CD4-positive, alpha-beta T cell treated with Interleukin-6 for 4 hours (primary cell): ENCODE measurements at regions not wholly inside any gene's neighbourhood (a gene's known extent, or its start where the extent isn't known, plus 50 kb on each side); places are given as distances from the start of the nearest gene placed in this dataset.
"Not testable (repeated sequence)": the region's sequence is repeated elsewhere in the genome, so short reads cannot be mapped to it uniquely, and the experiment has no call there.

Experiments
- DNase-seq: peaks from one replicate; pipeline ENCODE4 v3.0.0-alpha.2; 2020; ENCODE audit warnings: mixed read lengths

DNA sequence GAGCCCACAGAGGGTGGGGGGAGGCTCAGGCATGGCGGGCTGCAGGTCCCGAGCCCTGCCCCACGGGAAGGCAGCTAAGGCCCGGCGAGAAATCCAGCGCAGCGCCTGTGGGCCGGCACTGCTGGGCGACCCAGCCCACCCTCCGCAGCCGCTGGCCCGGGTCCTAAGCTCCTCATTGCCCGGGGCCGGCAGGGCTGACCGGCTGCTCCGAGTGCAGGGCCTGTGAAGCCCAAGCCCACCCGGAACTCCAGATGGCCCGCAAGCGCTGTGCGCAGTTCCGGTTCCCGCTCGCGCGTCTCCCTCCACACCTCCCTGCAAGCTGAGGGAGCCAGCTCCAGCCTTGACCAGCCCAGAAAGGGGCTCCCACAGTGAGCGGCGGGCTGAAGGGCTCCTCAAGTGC is 129.8 kb upstream of the CADM1 start:
- not testable (repeated sequence) for DNase-seq

- no peak for DNase-seq
These were observed 127.8 kb upstream of the CADM1 start for GRCh38 chr11:115632061-115632460.

- no peak for DNase-seq
These were observed 127.4 kb upstream of the CADM1 start for GRCh38 chr11:115631609-115632008.

GRCh38 chr11:115630214-115630613 is 126.0 kb upstream of the CADM1 start:
- no peak for DNase-seq

- DNase-seq: no peak
These were observed 125.3 kb upstream of the CADM1 start for GRCh38 chr11:115629456-115630015.

GRCh38 chr11:115627666-115628460 is 123.6 kb upstream of the CADM1 start:
- DNase-seq: no peak

- DNase-seq: no peak
These were observed 122.9 kb upstream of the CADM1 start for GRCh38 chr11:115627071-115627470.

GRCh38 chr11:115626414-115626813 is 122.2 kb upstream of the CADM1 start:
- DNase-seq: no peak

GRCh38 chr11:115625502-115625901 is 121.3 kb upstream of the CADM1 start:
- no peak for DNase-seq

DNA sequence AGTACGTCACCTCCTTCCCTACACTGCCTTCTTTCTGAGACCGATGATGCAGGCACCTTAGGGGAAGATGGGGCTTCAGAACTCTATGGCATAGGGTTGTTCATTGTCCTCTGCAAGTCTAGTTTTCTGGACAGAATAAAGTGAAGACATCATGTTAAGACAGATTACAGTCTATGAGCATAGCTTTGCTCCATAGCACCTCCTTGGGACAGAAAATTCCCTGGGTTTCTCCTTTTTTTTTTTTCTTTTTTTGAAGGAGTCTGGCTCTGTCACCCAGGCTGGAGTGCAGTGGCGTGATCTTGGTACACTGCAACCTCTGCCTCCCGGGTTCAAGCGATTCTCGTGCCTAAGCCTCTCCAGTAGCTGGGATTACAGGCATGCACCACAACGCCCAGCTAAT is 119.8 kb upstream of the CADM1 start:
- DNase-seq: no peak

DNA sequence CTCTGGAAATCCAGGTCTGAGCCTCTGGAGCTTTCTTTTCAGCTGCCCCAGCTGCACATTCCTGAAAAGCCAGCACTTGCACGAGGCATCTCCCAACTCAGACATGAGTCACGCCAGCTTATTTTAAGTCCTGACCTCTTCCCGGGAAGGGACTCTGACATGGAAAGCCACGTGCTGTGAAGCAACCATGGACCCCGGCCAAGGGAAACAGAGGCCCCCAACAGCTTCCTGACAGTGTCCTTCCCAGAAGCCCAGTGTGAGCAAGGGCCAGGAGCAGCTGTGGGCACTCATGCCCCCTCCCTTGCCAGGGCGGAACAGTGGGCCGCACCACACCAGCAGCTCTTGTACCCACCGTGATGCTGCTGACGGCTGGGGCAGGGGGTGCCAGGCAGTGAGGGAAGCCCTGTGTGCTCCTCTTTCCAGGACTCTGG is 118.8 kb upstream of the CADM1 start:
- no peak for DNase-seq

DNA sequence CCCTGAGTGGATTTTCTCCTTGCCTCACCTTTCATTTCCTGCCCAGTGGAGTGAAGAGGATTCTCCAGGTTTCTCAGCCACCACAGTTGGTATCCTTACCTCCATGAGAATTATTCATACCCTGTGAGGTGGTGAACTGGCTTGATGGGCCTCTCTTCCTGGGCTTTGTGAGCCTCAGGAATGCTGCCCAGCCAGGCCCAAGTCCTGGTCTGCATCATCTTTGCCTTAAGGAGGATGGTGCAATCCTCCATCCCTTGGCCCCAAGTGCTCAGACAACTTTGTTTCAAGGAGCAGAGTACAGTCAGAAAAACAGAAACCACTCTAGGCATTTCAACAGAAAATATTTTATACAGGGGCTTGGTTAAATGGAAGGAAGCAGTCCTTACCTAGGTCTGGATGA is 114.2 kb upstream of the CADM1 start:
- DNase-seq: no peak

- DNase-seq: no peak
These were observed 113.6 kb upstream of the CADM1 start for GRCh38 chr11:115617767-115618166.

DNA sequence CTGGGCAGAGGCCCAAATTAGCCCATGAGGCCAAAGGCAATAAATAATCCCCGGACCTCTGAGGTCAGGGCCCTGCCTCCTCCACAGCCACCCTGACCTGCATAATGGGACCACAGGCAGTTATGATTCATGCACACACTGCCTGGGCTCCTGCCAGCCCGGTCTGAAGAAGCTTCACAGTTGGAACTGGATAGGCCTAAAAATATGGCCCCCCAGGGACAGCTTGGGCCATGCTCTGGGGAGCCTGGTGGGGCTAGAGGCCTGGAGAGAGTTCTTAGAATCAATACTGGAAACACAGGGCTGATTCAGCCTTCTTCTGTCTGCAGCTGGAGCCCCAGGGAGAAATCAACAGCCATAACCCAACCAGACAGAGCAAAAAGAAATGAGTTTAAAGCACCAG is 112.8 kb upstream of the CADM1 start:
- no peak for DNase-seq

DNA sequence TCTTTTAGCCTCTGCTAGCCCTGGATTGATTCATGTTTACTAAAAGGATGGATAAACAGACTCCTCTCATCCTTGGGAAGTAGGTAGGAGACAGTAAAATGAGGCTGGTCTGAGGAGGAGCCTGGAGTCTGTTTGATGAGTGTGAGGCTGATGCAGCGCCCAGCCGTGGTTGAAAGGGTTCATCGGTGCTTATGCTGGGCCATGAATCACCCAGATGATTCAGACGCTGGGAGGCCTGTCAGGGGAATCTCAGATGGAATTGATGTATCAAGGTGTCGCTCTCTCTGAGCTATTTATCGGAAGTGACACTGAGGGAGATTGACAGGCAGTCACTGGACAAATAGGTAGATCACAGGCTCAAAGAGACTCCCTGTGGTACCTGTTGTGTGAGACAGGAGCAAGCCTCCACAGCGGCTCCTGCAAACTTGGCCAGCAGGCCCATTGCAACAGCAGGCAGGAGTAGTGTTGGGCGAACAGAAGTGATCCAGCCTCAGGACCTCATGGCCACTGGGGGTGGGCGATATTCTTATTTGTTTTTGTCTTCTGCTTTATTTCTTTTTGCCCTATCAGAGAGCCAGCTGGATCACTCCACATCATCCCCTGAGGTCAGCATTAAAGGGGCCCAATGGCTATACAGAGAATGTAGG is 109.9 kb upstream of the CADM1 start:
- no peak for DNase-seq

DNA sequence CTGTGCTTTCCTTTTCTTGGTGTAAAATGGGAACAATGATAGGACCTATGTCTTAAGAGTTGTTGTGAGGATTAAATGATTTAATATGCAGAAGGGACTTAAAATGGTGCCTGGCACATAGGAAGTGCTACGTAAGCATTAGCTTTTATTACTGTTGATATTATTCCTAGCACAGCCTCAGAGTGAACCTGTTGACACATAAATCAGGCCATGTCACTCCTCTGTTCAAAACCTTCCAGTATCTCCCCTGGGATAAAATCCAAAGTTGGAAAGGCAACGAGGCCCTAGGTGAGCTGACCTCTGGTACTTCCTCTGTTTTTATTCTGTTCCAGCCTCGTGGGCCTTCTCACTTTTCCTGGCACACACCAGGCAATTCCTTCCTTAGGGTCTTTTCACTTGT is 108.8 kb upstream of the CADM1 start:
- DNase-seq: no peak

GRCh38 chr11:115612046-115612730 is 108.0 kb upstream of the CADM1 start:
- DNase-seq: no peak

- no peak for DNase-seq
These were observed 107.1 kb upstream of the CADM1 start for GRCh38 chr11:115611343-115611742.

DNA sequence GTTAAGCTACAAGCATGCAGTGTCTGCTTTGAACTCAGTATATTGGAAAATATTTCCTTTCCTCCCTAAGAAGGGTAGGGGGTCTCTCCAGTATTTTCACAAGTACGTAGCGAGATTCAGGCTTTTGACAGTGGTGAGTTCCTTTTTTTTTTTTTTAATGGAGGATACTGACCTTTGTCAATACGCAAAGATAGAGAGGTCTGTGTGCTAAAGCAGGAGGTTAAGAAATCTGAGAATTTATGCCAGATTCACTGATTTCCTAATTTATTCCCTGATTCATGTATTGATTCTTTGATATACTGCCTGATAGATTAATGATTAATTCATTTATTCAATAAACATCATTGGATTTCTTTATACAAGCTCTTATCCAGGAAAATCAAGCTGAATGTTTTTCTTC is 106.7 kb upstream of the CADM1 start:
- DNase-seq: no peak

- DNase-seq: not testable (repeated sequence)
These were observed 106.0 kb upstream of the CADM1 start for GRCh38 chr11:115610234-115610633.

DNA sequence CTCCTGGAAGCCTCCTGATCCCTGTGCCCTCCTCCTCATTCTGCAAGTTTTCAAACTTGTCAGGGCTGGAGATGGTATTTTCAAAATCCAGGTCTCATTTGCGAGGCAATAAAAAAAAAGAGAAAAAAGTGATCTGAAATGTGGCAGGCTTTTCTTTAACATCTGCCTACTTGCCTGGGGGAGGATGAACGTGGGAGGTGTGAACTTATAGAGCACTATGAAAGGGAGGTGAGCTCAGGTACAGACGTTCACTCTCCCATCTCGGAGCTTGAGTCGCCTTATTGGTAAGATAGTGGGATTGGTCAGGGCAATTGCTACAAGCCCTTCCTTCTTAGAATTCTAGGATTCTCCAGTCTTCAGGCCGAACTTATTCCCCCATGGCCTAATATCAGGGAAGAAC is 104.8 kb upstream of the CADM1 start:
- no peak for DNase-seq

DNA sequence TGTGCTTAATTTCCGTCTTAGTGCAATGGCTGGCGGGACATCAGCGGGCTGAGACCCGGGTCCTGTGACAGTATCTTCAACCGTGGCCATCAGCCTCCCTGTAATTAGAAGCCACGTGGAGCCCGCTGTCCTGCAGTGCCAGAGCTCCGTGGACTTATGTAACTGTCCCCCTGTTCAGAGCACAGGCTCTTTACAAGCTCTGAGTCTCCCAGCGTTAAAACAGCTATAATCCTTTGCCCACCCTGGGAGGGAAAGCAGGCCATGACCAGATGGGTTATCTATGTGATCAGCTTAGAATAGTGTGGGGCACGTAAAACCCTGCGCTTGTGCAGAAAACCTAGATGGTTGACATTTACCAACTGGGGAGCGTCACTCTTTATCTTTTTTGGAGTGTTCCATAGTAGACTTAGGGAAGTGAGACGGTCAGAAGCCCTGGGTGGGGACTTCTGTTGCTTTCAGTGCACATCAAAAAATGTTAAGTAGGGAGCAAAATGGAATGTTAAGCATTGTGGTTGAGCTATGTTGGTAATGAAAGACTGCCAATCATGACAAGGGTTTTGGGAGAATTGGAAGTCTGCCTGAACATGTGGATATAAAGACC is 103.5 kb upstream of the CADM1 start:
- DNase-seq: no peak
